ENCODE measurements at regions not wholly inside any gene's neighbourhood (a gene's known extent, or its start where the extent isn't known, plus 50 kb on each side); places are given as distances from the start of the nearest gene placed in this dataset.

DNA sequence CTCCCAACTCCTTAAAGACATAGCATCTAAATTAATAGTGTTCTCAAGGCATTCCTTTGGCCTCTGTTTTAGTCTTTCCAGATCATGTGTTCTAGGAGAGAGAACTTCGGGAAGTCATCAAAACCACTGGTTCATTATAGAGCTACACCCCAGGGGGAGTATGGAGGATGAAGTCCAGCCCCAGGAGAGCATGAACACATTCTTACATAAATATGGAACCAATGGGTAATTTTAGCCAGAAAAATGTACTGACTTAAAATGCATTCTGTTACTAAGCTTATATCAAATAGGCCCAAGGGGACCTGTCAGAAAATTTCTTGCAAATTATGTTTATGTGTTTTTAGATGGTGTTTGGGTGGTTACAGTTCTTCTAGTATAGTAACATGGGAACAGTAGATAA lies 165.2 kb downstream of the NTMT2 start:
- Histone ChIP-seq H3K9me3 (ENCODE audit: low read length) (no peaks in the 10 kb centered on the region), H3K27ac (ENCODE audit: low read depth, low read length, poor library complexity, severe bottlenecking) (no peak overlapping the region), H2AFZ (ENCODE audit: low read length) (no peak overlapping the region), H3K79me2 (ENCODE audit: insufficient read depth, low read depth, low read length) (no peaks in the 10 kb centered on the region), H3K4me3 (ENCODE audit: low read depth, low read length, poor library complexity, severe bottlenecking) (no peak overlapping the region), H3K4me1 (ENCODE audit: insufficient read depth, low read length, poor library complexity, severe bottlenecking) (no peaks in the 10 kb centered on the region), H3K9me2 (ENCODE audit: insufficient read depth, low read length) (no peaks in the 10 kb centered on the region), H3K36me3 (ENCODE audit: insufficient read depth, low read length) (no peaks in the 10 kb centered on the region), H3K4me2 (ENCODE audit: low read length) (no peak overlapping the region), H4K20me1 (ENCODE audit: insufficient read depth, low read length) (no peaks in the 10 kb centered on the region)
- BruUV-seq (replicated peaks): no TSS peak
- no peak for DNase-seq (ENCODE audit: low spot score)
- TF ChIP-seq, protein P1, sequence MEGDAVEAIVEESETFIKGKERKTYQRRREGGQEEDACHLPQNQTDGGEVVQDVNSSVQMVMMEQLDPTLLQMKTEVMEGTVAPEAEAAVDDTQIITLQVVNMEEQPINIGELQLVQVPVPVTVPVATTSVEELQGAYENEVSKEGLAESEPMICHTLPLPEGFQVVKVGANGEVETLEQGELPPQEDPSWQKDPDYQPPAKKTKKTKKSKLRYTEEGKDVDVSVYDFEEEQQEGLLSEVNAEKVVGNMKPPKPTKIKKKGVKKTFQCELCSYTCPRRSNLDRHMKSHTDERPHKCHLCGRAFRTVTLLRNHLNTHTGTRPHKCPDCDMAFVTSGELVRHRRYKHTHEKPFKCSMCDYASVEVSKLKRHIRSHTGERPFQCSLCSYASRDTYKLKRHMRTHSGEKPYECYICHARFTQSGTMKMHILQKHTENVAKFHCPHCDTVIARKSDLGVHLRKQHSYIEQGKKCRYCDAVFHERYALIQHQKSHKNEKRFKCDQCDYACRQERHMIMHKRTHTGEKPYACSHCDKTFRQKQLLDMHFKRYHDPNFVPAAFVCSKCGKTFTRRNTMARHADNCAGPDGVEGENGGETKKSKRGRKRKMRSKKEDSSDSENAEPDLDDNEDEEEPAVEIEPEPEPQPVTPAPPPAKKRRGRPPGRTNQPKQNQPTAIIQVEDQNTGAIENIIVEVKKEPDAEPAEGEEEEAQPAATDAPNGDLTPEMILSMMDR (conservative IDR thresholded peaks at IDR 0.05; ENCODE audit: low read length): no peak
- TF ChIP-seq EZH2phosphoT487 (IDR thresholded peaks at IDR 0.05; ENCODE audit: borderline replicate concordance, low read depth, low read length): no peak
- intact Hi-C loops (cut with micrococcal nuclease; ENCODE audit: unreplicated experiment): no loop called here
- ChIA-PET POLR2A (no interaction called here), CTCF (ENCODE audit: unreplicated experiment) (no interaction called here)

DNA sequence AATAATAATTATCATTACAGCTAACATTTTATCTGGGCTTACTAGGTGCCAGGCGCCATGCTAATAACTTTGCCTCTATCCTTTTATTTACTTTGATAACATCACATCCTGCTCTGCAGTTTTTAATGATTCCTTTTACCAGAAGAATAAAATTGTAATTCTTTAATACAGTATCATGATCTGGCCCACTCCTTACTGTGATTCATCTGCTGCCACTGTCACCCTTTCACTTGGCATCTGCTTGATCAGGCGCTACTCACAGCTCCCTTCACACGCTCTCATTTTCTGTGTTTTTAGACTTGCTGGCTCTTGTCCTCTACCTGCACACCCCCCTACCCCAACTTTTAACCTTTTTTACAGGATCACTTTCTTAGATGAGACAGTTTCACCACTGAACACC lies 167.5 kb downstream of the NTMT2 start:
- BruUV-seq (replicated peaks): no TSS peak
- POLR2A ChIA-PET: interaction anchor here (0.8 kb wide), 1 partner anchor 14 kb away, joined by 3 read pairs; no protein-coding TSS in a partner anchor
- intact Hi-C loops (cut with micrococcal nuclease; ENCODE audit: unreplicated experiment): no loop called here

DNA sequence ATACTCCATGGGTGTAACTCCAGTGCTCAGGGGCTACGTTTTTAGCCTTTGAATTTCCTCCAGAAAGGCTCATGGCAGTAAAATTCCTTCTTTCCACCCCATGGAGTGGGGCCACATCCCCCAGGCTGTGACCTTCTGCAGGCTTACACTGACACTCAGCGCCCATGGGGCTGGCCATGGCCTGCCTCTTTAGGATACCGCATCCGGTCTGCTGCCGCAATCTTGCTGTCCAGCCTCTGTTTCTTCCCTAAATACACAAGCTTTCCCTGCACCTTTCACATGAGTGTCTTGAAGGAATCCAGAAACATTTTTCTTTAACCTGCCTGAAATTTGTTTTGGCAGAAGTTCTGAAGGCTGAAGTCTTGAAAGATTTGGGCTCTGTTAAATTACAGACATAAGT lies 170.5 kb downstream of the NTMT2 start:
- intact Hi-C loops (cut with micrococcal nuclease; ENCODE audit: unreplicated experiment): no loop called here
- Histone ChIP-seq H3K4me3 (ENCODE audit: low read depth, low read length, poor library complexity, severe bottlenecking) (no peak overlapping the region), H3K4me2 (ENCODE audit: low read length) (no peak overlapping the region), H3K79me2 (ENCODE audit: insufficient read depth, low read depth, low read length) (no peaks in the 10 kb centered on the region), H3K9me2 (ENCODE audit: insufficient read depth, low read length) (no peaks in the 10 kb centered on the region), H3K4me1 (ENCODE audit: insufficient read depth, low read length, poor library complexity, severe bottlenecking) (no peaks in the 10 kb centered on the region), H3K9me3 (ENCODE audit: low read length) (no peaks in the 10 kb centered on the region), H2AFZ (ENCODE audit: low read length) (no peak overlapping the region), H4K20me1 (ENCODE audit: insufficient read depth, low read length) (no peaks in the 10 kb centered on the region), H3K27ac (ENCODE audit: low read depth, low read length, poor library complexity, severe bottlenecking) (no peak overlapping the region), H3K36me3 (ENCODE audit: insufficient read depth, low read length) (no peaks in the 10 kb centered on the region)
- no peak for DNase-seq (ENCODE audit: low spot score)
- ChIA-PET CTCF (ENCODE audit: unreplicated experiment) (no interaction called here), POLR2A (no interaction called here)
- TF ChIP-seq EZH2phosphoT487 (IDR thresholded peaks at IDR 0.05; ENCODE audit: borderline replicate concordance, low read depth, low read length): no peak
- TF ChIP-seq, protein P1 (conservative IDR thresholded peaks at IDR 0.05; ENCODE audit: low read length): no peak
- BruUV-seq (replicated peaks): no TSS peak

More for the DNA sequence above, 167.5 kb downstream of the NTMT2 start:
- Histone ChIP-seq H3K9me2 (ENCODE audit: insufficient read depth, low read length) (no peaks in the 10 kb centered on the region), H3K79me2 (ENCODE audit: insufficient read depth, low read depth, low read length) (no peaks in the 10 kb centered on the region), H3K36me3 (ENCODE audit: insufficient read depth, low read length) (no peaks in the 10 kb centered on the region), H2AFZ (ENCODE audit: low read length) (no peak overlapping the region), H3K4me2 (ENCODE audit: low read length) (no peak overlapping the region), H3K4me3 (ENCODE audit: low read depth, low read length, poor library complexity, severe bottlenecking) (no peak overlapping the region), H3K27ac (ENCODE audit: low read depth, low read length, poor library complexity, severe bottlenecking) (no peak overlapping the region), H3K4me1 (ENCODE audit: insufficient read depth, low read length, poor library complexity, severe bottlenecking) (no peaks in the 10 kb centered on the region), H4K20me1 (ENCODE audit: insufficient read depth, low read length) (no peaks in the 10 kb centered on the region), H3K9me3 (ENCODE audit: low read length) (no peaks in the 10 kb centered on the region)
- CTCF ChIA-PET (ENCODE audit: unreplicated experiment): interaction anchor here (0.6 kb wide), 1 partner anchor 1391 kb away, joined by 3 read pairs; no protein-coding TSS in a partner anchor
- TF ChIP-seq EZH2phosphoT487 (IDR thresholded peaks at IDR 0.05; ENCODE audit: borderline replicate concordance, low read depth, low read length): no peak
- TF ChIP-seq, protein P1 (conservative IDR thresholded peaks at IDR 0.05; ENCODE audit: low read length): no peak
- no peak for DNase-seq (ENCODE audit: low spot score)

All from OCI-LY7 (cell line).